Aorta (tissue), 5 donors: ENCODE measurements at regions not wholly inside any gene's neighbourhood (a gene's known extent, or its start where the extent isn't known, plus 50 kb on each side); places are given as distances from the start of the nearest gene placed in this dataset.
"Not testable (repeated sequence)": the region's sequence is repeated elsewhere in the genome, so short reads cannot be mapped to it uniquely, and the experiment has no call there.

Source experiments
- ATAC-seq: fragments of 200-7000 bp; cut with Tn5 transposase; one replicate; pipeline ENCODE4 v1.9.1; 2022; ENCODE audit warnings: moderate library complexity; ENCODE audit not compliant: low FRiP score
- DNase-seq, 2 donors: peaks; one replicate each; pipeline ENCODE4 v3.0.0-alpha.2; 2020
- H3K27ac ChIP-seq, 2 donors: one replicate each; pipeline ENCODE4 v1.5.1; 2013; ENCODE audit warnings: low read length in 2 of 2, mild to moderate bottlenecking in 2 of 2, moderate library complexity in 2 of 2, control low read depth in 1 of 2, inconsistent platforms in 1 of 2, low read depth in 1 of 2
- H3K27me3 ChIP-seq, 2 donors: one replicate each; pipeline ENCODE4 v1.6.1; 2013; ENCODE audit warnings: control low read depth in 1 of 2, low read length in 1 of 2, mild to moderate bottlenecking in 1 of 2, moderate library complexity in 1 of 2; ENCODE audit not compliant: insufficient read depth in 2 of 2, control insufficient read depth in 1 of 2
- H3K36me3 ChIP-seq, 2 donors: one replicate each; pipeline ENCODE4 v1.6.1; 2013; ENCODE audit warnings: control low read depth in 1 of 2, low read length in 1 of 2, mild to moderate bottlenecking in 1 of 2; ENCODE audit not compliant: insufficient read depth in 2 of 2, control insufficient read depth in 1 of 2
- H3K4me1 ChIP-seq, 2 donors: one replicate each; pipeline ENCODE4 v1.6.1; 2013; ENCODE audit warnings: low read length in 2 of 2, control low read depth in 1 of 2, mild to moderate bottlenecking in 1 of 2, moderate library complexity in 1 of 2; ENCODE audit not compliant: insufficient read depth in 2 of 2, control insufficient read depth in 1 of 2
- H3K4me3 ChIP-seq, 2 donors: one replicate each; pipeline ENCODE4 v1.5.1; 2013; ENCODE audit warnings: low read length in 2 of 2, control low read depth in 1 of 2, mild to moderate bottlenecking in 1 of 2
- H3K9me3 ChIP-seq: one replicate; pipeline ENCODE4 v1.6.1; 2013; ENCODE audit warnings: mild to moderate bottlenecking, low read length; ENCODE audit not compliant: control insufficient read depth
- WGBS, 2 donors: extraction: QIAGEN DNeasy Blood & Tissue Kit; methylation state at CpG; one replicate each; pipeline ENCODE4 v1.1.7; 2013; 5-methylcytosine and 5-hydroxymethylcytosine counted together
- intact Hi-C, 2 donors: fragments of 100-400 bp; cut with DNase I; formaldehyde crosslinking; loops; one replicate each; pipeline versions ENCODE4 v1.14.2 to v1.15.0; 2022
- donor health status: healthy with polysubstance abuse.
- donor health status: Bipolar disorder and iron deficiency.
- donor health status: DM: no; HTN: no; CAD: no.
- donor health status: DM: no; HTN: no; CAD: no.
- donor health status: DM: yes; HTN: yes; CAD: no.

DNA sequence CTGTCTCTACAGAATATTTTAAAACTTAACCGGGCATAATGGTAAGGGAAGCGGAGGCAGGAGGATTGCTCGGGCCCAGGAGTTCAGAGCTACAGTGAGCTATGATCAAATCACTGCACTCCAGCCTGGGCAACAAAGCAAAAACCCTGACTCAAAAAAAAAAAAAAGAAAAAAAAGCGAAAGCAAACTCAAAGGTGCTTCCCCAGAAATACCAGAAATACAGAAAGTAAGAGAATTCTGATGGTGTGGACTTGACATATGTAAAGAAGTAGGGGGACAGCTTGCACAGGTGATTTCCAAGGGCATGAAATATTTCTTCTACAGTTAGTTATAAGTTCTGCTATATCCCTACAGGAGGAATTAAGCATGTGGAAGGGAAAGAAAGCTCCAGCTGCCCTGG lies 69.7 kb upstream of the APBB1IP start:
- no peak for ATAC-seq
- Histone ChIP-seq H3K27me3 (no peaks in the 10 kb centered on the region), H3K9me3 (no peaks in the 10 kb centered on the region), H3K4me1 (no peaks in the 10 kb centered on the region), H3K4me3 (no peak overlapping the region), H3K27ac (no peak overlapping the region), H3K36me3 (no peaks in the 10 kb centered on the region)
- intact Hi-C loops = no loop called here
- WGBS, 2 donors = 62% methylated on average over 4 of the region's 4 CpGs
- no peak for DNase-seq

DNA sequence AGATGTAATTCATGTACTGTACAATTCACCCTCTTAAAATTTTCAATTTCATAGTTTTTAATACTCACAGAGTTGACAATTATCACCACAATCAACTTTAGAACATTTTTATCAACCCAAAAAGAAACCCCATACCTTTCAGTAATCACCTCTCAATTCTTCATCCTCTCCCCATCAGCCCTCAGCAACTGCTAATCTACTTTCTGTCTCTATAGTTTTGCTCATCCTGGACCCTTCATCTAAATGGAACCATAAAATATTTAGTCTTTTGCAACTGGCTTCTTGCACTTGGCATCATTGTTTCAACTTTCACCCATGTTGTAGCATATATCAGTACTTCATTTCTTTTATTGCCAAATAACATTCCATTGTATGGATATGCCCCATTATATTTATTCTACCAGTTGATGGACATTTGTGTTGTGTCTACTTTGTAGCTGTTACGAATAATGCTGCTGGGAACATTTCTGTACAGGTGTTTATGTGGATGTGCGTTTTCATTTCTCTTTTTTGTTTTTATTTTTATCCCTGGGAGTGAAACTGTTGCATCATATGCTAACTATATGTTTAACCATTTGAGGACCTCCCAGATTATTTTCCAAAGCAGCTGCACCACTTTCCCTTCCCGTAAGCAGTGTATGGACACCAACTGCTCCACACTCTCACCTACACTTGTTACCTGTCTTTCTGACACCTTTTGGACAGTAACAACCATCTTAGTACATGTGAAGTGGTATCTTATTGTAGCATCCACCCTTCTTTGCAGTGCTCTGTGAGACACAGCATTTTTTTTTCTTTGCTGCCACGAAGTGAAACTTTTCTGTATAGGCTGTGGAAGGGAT lies 65.4 kb upstream of the APBB1IP start:
- Histone ChIP-seq H3K4me1 (no peaks in the 10 kb centered on the region), H3K27me3 (no peaks in the 10 kb centered on the region), H3K27ac (no peak overlapping the region), H3K9me3 (peaks cover 2% of the 10 kb centered on the region), H3K4me3 (no peak overlapping the region), H3K36me3 (no peaks in the 10 kb centered on the region)
- intact Hi-C loops = no loop called here
- DNase-seq = no peak
- ATAC-seq = no peak
- 49 to 61% methylated on average over 4 of the region's 4 CpGs for WGBS, 2 donors

DNA sequence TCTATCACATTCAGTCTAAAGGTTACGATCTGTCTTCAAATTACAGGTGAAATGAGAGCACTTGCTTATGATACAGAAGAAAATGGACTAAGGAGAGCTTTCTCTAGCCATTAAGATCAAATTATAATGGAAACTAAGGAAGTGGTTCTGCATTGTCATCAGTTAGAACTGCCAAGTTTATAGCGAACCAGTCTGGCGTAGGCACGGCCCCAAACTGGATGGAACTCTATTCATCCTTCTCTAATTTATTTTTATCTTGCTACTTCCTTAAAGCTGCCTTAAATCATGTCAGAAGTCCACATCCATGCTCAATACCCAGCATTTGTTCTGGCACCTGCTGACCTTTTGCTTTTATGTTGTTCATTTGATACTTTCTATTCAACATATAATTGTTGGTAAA lies 63.7 kb upstream of the APBB1IP start:
- Histone ChIP-seq H3K4me3 (no peak overlapping the region), H3K27ac (no peak overlapping the region), H3K4me1 (no peaks in the 10 kb centered on the region), H3K36me3 (no peaks in the 10 kb centered on the region), H3K9me3 (peaks cover 2% of the 10 kb centered on the region), H3K27me3 (no peaks in the 10 kb centered on the region)
- WGBS, 2 donors = 72 to 80% methylated on average over 4 of the region's 4 CpGs
- DNase-seq = peak in 1 of 2 donors; percentile 54
- intact Hi-C loops = no loop called here
- no peak for ATAC-seq

DNA sequence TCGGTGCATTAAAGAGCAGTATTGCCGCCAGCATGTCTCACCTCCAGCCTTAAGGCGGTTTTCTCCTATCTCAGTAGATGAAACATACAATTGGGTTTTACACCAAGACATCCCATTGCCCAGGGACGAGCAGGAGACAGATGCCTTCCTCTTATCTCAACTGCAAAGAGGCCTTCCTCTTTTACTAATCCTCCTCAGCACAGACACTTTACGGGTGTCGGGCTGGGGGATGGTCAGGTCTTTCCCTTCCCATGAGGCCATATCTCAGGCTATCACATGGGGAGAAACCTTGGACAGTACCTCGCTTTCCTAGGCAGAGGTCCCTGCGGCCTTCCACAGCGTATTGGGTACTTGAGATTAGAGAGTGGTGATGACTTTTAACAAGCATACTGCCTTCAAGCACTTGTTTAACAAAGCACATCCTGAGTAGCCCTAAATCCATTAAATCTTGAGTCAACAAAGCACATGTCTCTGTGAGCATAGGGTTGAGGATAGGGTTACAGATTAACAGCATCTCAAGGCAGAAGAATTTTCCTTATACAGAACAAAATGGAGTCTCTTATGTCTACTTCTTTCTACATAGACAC lies 60.8 kb upstream of the APBB1IP start:
- H3K4me3 ChIP-seq, H3K27me3 ChIP-seq, H3K27ac ChIP-seq, H3K9me3 ChIP-seq, ATAC-seq, intact Hi-C loops, H3K4me1 ChIP-seq, DNase-seq, H3K36me3 ChIP-seq: not testable (repeated sequence)
- WGBS, 2 donors = 50 to 61% methylated on average over 9 of the region's 9 CpGs

DNA sequence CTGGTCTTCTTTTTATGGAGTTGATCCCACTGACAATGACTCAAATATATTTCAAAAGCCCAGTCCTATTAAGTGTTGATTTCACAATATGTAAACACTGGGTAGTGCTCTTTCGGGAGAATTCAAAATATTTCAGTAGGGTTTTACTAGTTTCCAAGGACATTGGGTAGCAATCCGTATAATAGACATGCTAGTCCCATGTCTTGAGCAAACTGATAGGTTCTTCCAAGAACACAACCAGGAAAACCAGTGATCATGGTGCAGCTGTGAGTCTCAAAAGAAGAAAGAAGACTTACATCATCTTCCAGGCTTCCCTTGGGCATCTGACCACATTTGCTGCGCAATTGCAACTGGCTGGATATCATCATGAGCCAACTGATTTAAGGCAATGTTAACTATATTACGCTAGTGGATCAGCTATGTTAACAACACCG lies 59.3 kb upstream of the APBB1IP start:
- no peak overlapping the region for H3K27ac ChIP-seq
- no peaks in the 10 kb centered on the region for H3K27me3 ChIP-seq
- no peaks in the 10 kb centered on the region for H3K36me3 ChIP-seq
- H3K4me3 ChIP-seq = no peak overlapping the region
- no peak for ATAC-seq
- 50 to 55% methylated on average over 5 of the region's 5 CpGs for WGBS, 2 donors
- no peak for DNase-seq
- intact Hi-C loops = no loop called here
- no peaks in the 10 kb centered on the region for H3K4me1 ChIP-seq
- peaks cover 2% of the 10 kb centered on the region for H3K9me3 ChIP-seq

DNA sequence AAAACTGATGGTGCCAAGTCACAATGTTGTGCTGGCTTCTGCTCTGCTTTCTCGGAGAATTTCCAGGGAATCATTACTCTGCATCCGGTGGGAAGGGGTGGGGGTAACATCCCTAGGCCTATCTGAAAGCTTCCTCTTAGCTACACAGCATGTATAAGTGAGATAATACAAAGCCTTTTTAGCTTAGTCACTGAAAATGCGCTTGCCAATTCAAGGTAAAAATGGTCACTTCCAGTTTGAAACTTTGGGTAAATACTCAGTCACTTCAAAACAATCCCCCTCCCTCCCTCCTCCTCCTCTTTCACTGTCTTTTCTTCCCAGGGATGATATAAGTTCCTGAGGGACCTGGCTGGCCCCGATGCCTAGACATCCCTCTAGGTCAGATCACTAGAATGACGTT lies 57.3 kb upstream of the APBB1IP start:
- WGBS, 2 donors = 34 to 47% methylated on average over 5 of the region's 5 CpGs
- Histone ChIP-seq H3K27me3 (no peaks in the 10 kb centered on the region), H3K9me3 (peaks cover 2% of the 10 kb centered on the region), H3K4me3 (no peak overlapping the region), H3K4me1 (no peaks in the 10 kb centered on the region), H3K27ac (no peak overlapping the region), H3K36me3 (no peaks in the 10 kb centered on the region)
- intact Hi-C loops = no loop called here
- DNase-seq (no peak), ATAC-seq (no peak)

DNA sequence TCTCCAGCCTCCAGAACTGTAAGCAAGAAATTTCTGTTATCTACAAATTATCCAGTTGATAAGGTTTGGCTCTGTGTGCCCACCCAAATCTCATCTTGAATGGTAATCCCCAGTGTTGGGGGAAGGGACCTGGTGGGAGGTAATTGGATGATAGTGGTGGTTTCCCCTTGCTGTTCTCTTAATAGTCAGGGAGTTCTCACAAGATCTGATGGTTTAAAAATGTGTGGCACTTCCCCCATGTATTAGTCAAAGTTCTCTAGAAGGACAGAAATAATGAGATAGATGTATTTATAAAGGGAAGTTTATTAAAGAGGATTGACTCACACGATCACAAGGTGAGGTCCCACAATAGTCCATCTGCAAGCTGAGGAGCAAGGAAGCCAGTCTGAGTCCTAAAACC lies 56.2 kb upstream of the APBB1IP start:
- H3K4me1 ChIP-seq = no peaks in the 10 kb centered on the region
- H3K27ac ChIP-seq = no peak overlapping the region
- ATAC-seq (no peak), DNase-seq (no peak)
- intact Hi-C loops = no loop called here
- no peaks in the 10 kb centered on the region for H3K9me3 ChIP-seq
- no peaks in the 10 kb centered on the region for H3K27me3 ChIP-seq
- no peaks in the 10 kb centered on the region for H3K36me3 ChIP-seq
- 70 to 71% methylated on average over 1 of the region's 1 CpG for WGBS, 2 donors
- H3K4me3 ChIP-seq = no peak overlapping the region

DNA sequence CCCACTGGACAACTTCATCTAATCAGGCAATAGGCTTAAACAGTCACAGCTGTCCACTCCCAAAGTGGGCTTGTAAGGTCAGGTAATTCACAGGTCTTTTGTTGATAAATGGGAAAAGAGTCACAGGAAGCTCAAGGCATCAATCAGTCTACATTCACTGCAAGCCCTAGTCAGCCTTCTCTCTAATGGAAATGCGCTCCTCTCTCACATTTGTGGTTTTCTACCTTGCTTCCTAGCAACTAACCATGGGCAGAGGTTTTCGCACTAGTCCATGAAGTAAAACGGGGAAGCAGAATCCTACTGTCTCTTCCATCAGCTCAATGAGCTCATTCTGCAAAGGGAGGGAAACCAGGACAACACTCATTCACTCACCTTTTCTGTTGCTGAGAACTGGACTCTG lies 53.5 kb upstream of the APBB1IP start:
- Histone ChIP-seq H3K4me1 (no peaks in the 10 kb centered on the region), H3K27ac (no peak overlapping the region), H3K36me3 (no peaks in the 10 kb centered on the region), H3K9me3 (peaks cover under 1% of the 10 kb centered on the region), H3K4me3 (no peak overlapping the region), H3K27me3 (no peaks in the 10 kb centered on the region)
- WGBS, 2 donors = 78 to 79% methylated on average over 3 of the region's 3 CpGs
- no peak for DNase-seq
- no peak for ATAC-seq
- intact Hi-C loops = no loop called here

DNA sequence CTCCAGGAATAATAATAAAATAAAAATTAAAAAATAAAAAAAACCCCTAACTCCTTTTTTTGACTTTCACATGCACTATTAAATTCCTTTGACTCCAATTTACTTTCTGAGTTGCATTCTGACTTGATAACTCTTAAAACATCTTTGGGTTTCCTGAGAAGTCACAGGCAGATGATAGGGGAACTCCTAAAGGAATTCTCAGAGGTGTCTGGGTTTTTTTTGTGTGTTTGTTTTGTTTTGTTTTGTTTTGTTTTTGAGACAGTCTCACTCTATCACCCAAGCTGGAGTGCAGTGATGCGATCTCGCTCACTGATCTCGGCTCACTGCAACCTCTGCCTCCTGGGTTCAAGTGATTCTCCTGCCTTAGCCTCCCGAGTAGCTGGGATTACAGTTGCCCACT lies 52.7 kb upstream of the APBB1IP start:
- ATAC-seq = no peak
- intact Hi-C loops = no loop called here
- H3K36me3 ChIP-seq = no peaks in the 10 kb centered on the region
- H3K4me1 ChIP-seq = no peaks in the 10 kb centered on the region
- H3K27ac ChIP-seq = no peak overlapping the region
- H3K4me3 ChIP-seq = no peak overlapping the region
- WGBS, 2 donors = 57 to 61% methylated on average over 4 of the region's 4 CpGs
- no peak for DNase-seq
- no peaks in the 10 kb centered on the region for H3K27me3 ChIP-seq
- H3K9me3 ChIP-seq = peaks cover 1% of the 10 kb centered on the region
